ENCODE measurements at regions not wholly inside any gene's neighbourhood (a gene's known extent, or its start where the extent isn't known, plus 50 kb on each side); places are given as distances from the start of the nearest gene placed in this dataset.

DNA sequence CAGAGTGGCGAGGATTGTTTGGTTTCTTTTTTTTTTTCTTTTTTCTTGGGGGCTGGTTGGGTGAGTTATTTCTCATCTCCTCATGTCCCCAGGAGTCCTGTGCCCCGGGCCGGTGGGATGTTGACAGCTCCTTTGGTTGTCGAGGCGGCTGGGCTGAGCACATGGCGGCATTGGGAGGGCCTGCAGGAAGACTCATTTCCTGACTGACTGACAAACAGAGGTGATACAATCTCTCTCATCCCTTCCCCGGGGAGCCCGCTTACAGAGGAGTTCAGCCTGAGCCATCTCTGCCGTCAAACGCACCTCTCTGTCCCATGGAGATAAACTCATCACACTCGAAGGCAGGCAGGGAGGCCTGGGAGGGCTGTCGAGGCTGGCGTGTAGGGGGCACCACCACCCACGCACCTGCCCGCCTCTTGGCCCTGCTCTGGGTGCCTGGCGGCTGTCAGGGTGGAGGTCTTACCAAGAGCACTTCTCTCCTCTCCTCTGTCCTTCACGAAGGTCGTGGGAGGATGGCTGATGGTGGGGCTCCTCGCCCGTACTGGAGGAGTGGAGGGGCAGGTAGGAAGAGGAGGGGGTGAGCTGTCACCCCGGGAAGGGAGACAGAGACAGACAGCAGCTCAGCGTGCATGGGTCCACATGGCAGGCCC is 60.0 kb upstream of the NECTIN1 start:
- DNase-seq: no peak

DNA sequence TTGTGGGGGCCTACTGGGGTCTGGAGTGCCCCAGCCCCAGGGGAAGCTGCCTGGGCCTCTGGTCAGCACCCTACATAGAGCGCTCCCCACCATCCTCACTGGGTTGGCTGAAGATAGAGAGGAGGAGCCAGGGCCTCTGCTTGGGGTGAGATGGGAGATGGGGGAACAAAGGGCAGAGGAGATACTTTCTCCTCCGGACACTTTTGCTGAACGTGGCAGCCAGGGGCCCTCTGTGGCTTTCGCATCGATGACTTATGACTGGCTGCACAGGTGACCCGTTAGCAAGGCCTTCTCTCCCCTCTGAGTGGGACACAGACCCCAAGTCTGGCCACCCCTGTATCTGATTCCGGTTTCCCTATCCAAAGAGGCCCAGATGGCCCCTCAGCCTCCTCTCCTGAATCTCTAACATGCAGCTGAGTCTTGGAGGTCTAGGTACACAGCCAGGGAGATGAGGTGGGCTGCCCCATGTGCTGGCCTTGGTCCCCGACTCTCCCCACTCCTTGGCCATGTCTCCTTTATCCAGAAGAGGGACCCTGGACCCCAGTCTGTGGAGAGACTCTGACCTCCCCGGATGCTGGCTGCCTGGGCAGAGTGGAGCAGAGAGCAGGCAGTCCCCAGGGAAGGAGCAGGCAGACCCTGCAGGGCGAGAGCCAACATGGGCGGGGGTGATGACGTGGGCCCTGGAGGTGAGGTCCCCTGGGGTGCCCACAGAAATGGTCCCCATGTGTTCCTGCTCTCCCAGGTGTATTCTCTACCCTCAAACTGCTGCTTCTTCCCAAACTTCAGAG is 59.3 kb upstream of the NECTIN1 start:
- DNase-seq: no peak

GRCh38 chr11:119787074-119787461 is 58.1 kb upstream of the NECTIN1 start:
- no peak for DNase-seq

- no peak for DNase-seq
Measured at GRCh38 chr11:119786431-119787073, 57.6 kb upstream of the NECTIN1 start.

DNA sequence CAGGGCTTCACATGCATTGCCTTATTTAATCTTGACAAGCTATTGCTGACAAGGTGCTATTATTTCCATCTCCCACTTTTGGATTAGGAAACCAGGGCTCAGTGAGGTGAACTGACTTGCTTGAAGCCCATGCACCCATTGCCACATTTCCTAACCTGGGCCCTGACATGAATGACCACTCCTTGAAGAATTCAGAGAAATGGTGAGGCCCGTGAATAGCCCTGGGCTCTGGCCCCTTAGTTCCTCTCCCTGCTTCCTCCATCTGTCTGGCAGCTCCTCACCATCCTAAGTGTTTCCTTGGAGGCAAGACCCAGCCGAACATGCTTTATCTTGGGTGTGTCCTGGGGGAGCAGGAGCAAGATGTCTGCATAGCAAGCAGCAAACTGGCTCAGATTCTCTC is 56.1 kb upstream of the NECTIN1 start:
- DNase-seq: no peak

DNA sequence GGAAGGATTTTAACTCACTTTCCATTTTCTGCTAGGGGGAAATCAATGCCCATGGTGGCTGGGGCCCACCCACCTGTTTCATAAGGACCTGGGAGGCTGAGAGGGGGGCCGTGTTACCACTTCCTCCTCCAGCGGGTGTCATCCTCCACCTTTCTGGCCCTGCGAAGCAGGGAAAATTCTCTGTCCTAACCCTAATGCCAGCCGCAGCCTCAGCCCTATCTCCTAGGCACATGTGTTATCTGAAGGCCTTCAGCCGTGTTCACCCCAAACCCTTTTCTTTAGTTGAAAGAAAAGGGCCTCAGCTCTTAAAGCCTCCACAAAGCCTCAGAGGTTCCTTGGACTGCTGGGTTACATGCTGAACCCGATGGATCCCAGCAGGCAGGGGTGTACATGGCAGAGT is 55.4 kb upstream of the NECTIN1 start:
- no peak for DNase-seq

DNA sequence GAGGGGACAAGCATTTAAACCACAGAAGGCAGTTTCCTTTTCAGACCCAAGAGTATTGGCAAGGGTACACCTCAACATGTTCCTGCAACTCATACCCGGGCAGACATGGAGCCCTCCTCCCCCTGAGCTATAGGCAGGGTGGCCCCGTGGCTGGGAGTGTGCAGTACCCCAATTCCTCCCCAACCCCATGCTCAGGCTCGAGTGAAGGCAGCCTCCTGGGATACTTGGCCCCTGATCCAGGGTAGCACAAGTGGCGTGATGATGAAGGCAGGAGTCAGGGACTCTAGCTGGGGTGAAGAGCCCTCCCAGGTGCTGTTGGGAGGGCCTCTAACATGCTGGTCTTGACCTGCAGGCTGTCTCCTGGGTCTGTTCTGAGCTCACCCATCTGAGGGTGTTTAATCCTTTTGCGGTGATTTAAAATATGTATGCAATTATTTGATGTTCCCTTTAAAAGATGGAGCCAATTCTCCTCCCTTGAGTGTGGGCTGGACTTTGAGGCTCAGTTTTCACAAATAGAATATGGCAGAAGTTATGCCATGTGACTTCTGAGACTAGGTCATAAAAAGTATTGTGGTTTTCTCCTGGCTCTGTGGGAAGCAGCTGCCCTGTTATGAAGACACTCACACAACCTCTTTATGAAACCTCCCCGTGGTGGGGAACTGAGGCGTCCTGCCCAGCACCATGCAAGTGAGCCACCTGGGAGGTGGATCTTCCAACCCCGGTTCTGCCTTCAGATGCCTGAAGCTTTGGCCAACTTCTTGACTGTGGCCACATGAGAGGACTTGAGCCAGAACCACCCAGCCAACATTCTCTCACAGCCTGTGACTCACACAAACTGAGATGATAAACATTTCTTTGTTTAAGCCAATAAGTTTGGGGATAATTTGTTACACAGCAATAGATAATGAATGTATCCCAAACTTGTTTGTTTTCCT is 54.7 kb upstream of the NECTIN1 start:
- no peak for DNase-seq

DNA sequence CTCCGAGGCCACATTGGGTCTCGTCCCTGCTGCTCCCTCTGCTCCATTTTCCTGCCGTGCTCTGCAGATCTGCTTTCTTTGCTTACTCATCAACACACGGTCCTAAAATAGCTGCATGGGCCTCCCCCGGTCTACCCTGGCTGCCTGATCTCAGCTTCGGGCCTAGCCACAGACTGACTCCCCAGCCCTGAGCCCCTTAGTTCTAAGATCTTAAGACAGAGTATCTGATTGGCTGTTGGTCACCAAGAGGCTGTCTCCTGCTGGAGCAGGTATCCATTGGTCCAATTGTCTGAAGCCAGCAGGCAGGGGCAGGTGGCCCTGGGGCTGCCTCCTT is 53.7 kb upstream of the NECTIN1 start:
- no peak for DNase-seq

GRCh38 chr11:119782006-119782738 is 53.2 kb upstream of the NECTIN1 start:
- DNase-seq: no peak

DNA sequence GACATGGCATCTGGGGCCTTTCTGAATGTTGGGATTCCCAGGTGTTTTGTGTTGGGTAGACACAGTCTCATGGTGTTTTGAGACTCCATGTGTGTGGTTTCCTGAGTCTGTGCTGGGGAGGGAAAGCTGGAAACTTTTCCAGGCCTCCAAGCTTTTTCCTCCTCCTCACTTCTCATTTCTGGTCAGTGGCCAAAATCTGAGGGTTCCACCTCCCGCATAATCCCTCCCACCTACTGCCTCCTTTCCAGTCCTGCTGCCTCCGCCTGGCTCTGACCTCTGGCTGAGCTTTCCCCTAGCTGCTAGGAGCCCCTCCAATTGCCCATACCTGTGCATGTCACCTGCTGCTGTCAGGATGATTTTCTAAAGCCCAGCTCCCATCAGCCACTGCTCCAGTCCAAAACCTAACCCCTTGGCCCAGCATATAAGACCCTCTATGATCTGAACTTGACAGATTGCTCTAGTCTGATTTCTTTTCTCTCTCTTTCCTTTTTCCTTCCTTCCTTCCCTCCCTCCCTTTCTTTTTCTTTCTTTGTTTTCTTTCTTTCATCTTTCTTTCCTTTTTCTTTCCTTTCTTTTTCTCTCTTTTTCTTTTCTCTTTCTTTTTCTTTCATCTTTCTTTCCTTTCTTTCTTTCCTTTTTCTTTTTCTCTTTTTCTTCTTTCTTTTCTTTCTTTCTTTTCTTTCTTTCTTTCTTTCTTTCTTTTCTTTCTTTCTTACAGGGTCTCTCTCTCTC is 51.4 kb upstream of the NECTIN1 start:
- DNase-seq: no peak

DNA sequence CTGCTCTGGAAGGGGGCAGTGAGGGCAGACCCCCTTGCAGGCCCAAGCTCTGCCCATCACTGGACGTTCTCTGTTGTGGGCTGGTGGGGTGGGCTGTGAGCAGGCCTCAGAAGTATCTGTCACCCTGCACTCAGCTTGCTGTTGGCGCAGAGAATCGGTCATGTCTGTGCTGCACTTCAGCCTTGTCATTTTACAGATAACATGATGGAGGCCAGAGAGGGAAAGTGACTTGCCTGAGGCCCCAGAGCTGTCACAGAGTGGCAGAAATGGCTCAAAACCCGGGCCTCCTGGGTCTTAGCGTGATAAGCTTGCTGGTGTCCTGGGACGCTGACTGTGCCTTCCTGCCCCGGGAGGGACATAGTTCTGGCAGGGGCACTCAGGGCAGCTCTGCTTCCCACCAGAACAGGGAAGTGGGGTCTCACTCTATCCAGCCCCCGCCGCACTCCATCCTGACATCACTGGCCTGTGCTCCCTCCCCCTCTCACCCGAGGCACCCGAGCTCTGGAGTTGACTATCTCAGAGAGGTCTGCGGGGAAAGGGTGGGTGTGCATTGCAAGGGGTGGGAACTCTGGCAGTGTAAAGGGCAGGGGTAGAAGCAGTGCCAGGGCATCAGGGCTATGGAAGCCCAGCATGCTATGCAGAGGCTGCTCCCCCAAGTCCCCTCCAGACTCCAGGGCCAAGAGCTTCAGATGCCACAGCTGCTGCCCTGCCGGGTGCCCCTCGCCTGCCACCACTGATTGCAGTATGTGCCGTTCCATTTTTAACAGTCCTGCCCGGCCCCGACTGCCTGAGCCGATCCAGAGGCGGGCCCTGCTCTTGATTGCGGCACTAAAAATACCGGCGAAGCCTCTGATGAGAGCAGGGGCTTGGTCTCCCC is 50.4 kb upstream of the NECTIN1 start:
- DNase-seq: no peak

Data from NCI-H510A (cell line).